Parathyroid adenoma (tissue), 2 donors: ENCODE measurements at regions not wholly inside any gene's neighbourhood (a gene's known extent, or its start where the extent isn't known, plus 50 kb on each side); places are given as distances from the start of the nearest gene placed in this dataset.

Experiments
- H2AFZ ChIP-seq: fragments of 300-600 bp; sonication (generic); one replicate; pipeline ENCODE4 v1.7.0; 2017; ENCODE audit warnings: antibody characterized with exemption, mild to moderate bottlenecking
- H3K27ac ChIP-seq: fragments of 300-600 bp; sonication (generic); one replicate; pipeline ENCODE4 v1.7.0; 2017
- H3K27me3 ChIP-seq: fragments of 300-600 bp; sonication (generic); one replicate; pipeline ENCODE4 v1.7.0; 2017; ENCODE audit warnings: low read length; ENCODE audit not compliant: control insufficient read depth, insufficient read depth
- H3K36me3 ChIP-seq: fragments of 300-600 bp; sonication (generic); one replicate; pipeline ENCODE4 v1.7.0; 2017; ENCODE audit warnings: low read length; ENCODE audit not compliant: control insufficient read depth, insufficient read depth
- H3K4me1 ChIP-seq: fragments of 300-600 bp; sonication (generic); one replicate; pipeline ENCODE4 v1.7.0; 2017; ENCODE audit warnings: control low read depth
- H3K4me2 ChIP-seq: fragments of 300-600 bp; sonication (generic); one replicate; pipeline ENCODE4 v1.7.0; 2017; ENCODE audit warnings: low read length
- H3K4me3 ChIP-seq: fragments of 300-600 bp; sonication (generic); one replicate; pipeline ENCODE4 v1.7.0; 2017; ENCODE audit warnings: low read depth, low read length
- H3K79me2 ChIP-seq: fragments of 300-600 bp; sonication (generic); one replicate; pipeline ENCODE4 v1.7.0; 2017; ENCODE audit warnings: control low read depth
- H3K9ac ChIP-seq: fragments of 300-600 bp; sonication (generic); one replicate; pipeline ENCODE4 v1.7.0; 2017; ENCODE audit warnings: mild to moderate bottlenecking
- H3K9me3 ChIP-seq: fragments of 300-600 bp; sonication (generic); one replicate; pipeline ENCODE4 v1.7.0; 2017; ENCODE audit warnings: low read length; ENCODE audit not compliant: control insufficient read depth
- CTCF ChIP-seq: fragments of 300-600 bp; sonication (generic); IDR thresholded peaks from one replicate; pipeline ENCODE4 v1.7.0; 2017; ENCODE audit warnings: antibody characterized with exemption, mild to moderate bottlenecking
- donor health status: primary hyperparathyroidism.

- Histone ChIP-seq H3K4me2 (no peak overlapping the region), H3K9me3 (no peaks in the 10 kb centered on the region), H3K27ac (no peak overlapping the region), H3K9ac (no peak overlapping the region), H3K27me3 (no peaks in the 10 kb centered on the region), H3K4me1 (no peaks in the 10 kb centered on the region), H3K4me3 (no peak overlapping the region), H3K79me2 (no peaks in the 10 kb centered on the region), H2AFZ (no peak overlapping the region), H3K36me3 (no peaks in the 10 kb centered on the region)
- no peak for TF ChIP-seq CTCF
Measured at GRCh38 chr12:76711241-76711640, 52.7 kb upstream of the ZDHHC17 start.

- no peak overlapping the region for H3K27ac ChIP-seq
Measured at GRCh38 chr12:76713130-76713529, 50.8 kb upstream of the ZDHHC17 start.

GRCh38 chr12:76713986-76714385 lies 49.9 kb upstream of the ZDHHC17 start:
- Histone ChIP-seq H2AFZ (no peak overlapping the region), H3K4me2 (no peak overlapping the region), H3K27ac (no peak overlapping the region), H3K36me3 (no peaks in the 10 kb centered on the region), H3K9ac (no peak overlapping the region), H3K27me3 (no peaks in the 10 kb centered on the region), H3K4me3 (no peak overlapping the region), H3K9me3 (no peaks in the 10 kb centered on the region), H3K79me2 (no peaks in the 10 kb centered on the region), H3K4me1 (no peaks in the 10 kb centered on the region)
- TF ChIP-seq CTCF = no peak

More at GRCh38 chr12:76713130-76713529, 50.8 kb upstream of the ZDHHC17 start:
- Histone ChIP-seq H2AFZ (no peak overlapping the region), H3K9ac (no peak overlapping the region), H3K27me3 (no peaks in the 10 kb centered on the region), H3K9me3 (no peaks in the 10 kb centered on the region), H3K4me1 (no peaks in the 10 kb centered on the region), H3K4me3 (no peak overlapping the region), H3K36me3 (no peaks in the 10 kb centered on the region), H3K79me2 (no peaks in the 10 kb centered on the region), H3K4me2 (no peak overlapping the region)
- TF ChIP-seq CTCF = no peak
